H1 (cell line): ENCODE measurements at regions not wholly inside any gene's neighbourhood (a gene's known extent, or its start where the extent isn't known, plus 50 kb on each side); places are given as distances from the start of the nearest gene placed in this dataset.

Experiments used
- CTCF ChIA-PET: fragments of 300-600 bp; sonication (Branson Sonifier 250); formaldehyde crosslinking; loops from one replicate; lab custom pipeline; 2021; ENCODE audit not compliant: partially characterized antibody; lab: Charles Lee
- POLR2A ChIA-PET: fragments of 300-600 bp; sonication (Branson Sonifier 250); formaldehyde crosslinking; loops from one replicate; lab custom pipeline; 2021; ENCODE audit warnings: inconsistent platforms; ENCODE audit not compliant: partially characterized antibody; lab: Charles Lee
- DNase-seq, 2 experiments: peaks; one replicate each; pipeline versions ENCODE4 v3.0.0 to v3.0.0-alpha.2; 2010 to 2022; ENCODE audit warnings: low spot score in 2 of 2, low read depth in 1 of 2, mixed read lengths in 1 of 2
- FAIRE-seq: peaks from 2 replicates; lab custom pipeline; 2011; peaks lifted over from hg19 to GRCh38; lab: Jason Lieb, UNC
- H2AFZ ChIP-seq: 2 replicates; pipeline ENCODE4 v1.8.1; 2012; ENCODE audit warnings: low read length, inconsistent platforms
- H2AK5ac ChIP-seq: 2 replicates; pipeline ENCODE4 v1.6.1; 2013; ENCODE audit warnings: low read depth, low read length
- H2BK120ac ChIP-seq: replicated peaks from 2 replicates; pipeline ENCODE3; 2013; ENCODE audit warnings: low read depth, low read length, inconsistent platforms
- H2BK12ac ChIP-seq: 2 replicates; pipeline ENCODE4 v1.6.1; 2013; ENCODE audit warnings: low read depth, low read length
- H2BK15ac ChIP-seq: 2 replicates; pipeline ENCODE4 v1.6.1; 2013; ENCODE audit warnings: low read length
- H2BK20ac ChIP-seq: 2 replicates; pipeline ENCODE4 v1.6.1; 2013; ENCODE audit warnings: low read length
- H2BK5ac ChIP-seq: 2 replicates; pipeline ENCODE4 v1.6.1; 2013; ENCODE audit warnings: low read depth, low read length
- H3K14ac ChIP-seq: 2 replicates; pipeline ENCODE4 v1.6.1; 2013; ENCODE audit warnings: inconsistent platforms; ENCODE audit not compliant: insufficient read length
- H3K18ac ChIP-seq: 2 replicates; pipeline ENCODE4 v1.6.1; 2013; ENCODE audit warnings: low read length; ENCODE audit errors: extremely low read depth
- H3K23ac ChIP-seq: 2 replicates; pipeline ENCODE4 v1.6.1; 2013; ENCODE audit warnings: inconsistent platforms; ENCODE audit not compliant: insufficient read length
- H3K23me2 ChIP-seq: 2 replicates; pipeline ENCODE4 v1.6.1; 2013; ENCODE audit warnings: low read depth, low read length
- H3K27ac ChIP-seq: 2 replicates; pipeline ENCODE4 v1.6.1; 2011; ENCODE audit warnings: low read depth, low read length, inconsistent platforms
- H3K27me3 ChIP-seq, 4 experiments: replicated peaks in 1 of 4; 1 replicate in 1 of 4; 2 replicates in 3 of 4; pipeline versions ENCODE4 v1.6.1 to v1.8.1; 2011 to 2013; ENCODE audit warnings: low read length in 3 of 4, mild to moderate bottlenecking in 3 of 4, inconsistent platforms in 2 of 4, mixed read lengths in 2 of 4, moderate library complexity in 1 of 4; ENCODE audit not compliant: control insufficient read depth in 3 of 4, insufficient read depth in 3 of 4; ENCODE audit errors: extremely low read depth in 1 of 4
- H3K36me3 ChIP-seq, 4 experiments: 2 replicates each; pipeline versions ENCODE4 v1.6.1 to v1.8.1; 2011 to 2013; ENCODE audit warnings: mild to moderate bottlenecking in 4 of 4, low read length in 3 of 4, moderate library complexity in 2 of 4, control low read depth in 1 of 4, inconsistent platforms in 1 of 4; ENCODE audit not compliant: insufficient read depth in 4 of 4, control insufficient read depth in 2 of 4
- H3K4ac ChIP-seq: replicated peaks from 2 replicates; pipeline ENCODE3; 2013; ENCODE audit warnings: low read length, low read depth, mixed read lengths, inconsistent platforms; ENCODE audit not compliant: insufficient read length
- H3K4me1 ChIP-seq, 4 experiments: replicated peaks in 1 of 4; 1 replicate in 1 of 4; 2 replicates in 3 of 4; pipeline versions ENCODE4 v1.6.1 to v1.8.1; 2011 to 2013; ENCODE audit warnings: low read length in 3 of 4, inconsistent platforms in 2 of 4, mixed read lengths in 1 of 4; ENCODE audit not compliant: insufficient read depth in 4 of 4, control insufficient read depth in 3 of 4
- H3K4me2 ChIP-seq, 2 experiments: 2 replicates each; pipeline versions ENCODE4 v1.6.1 to v1.8.1; 2011 to 2013; ENCODE audit warnings: low read depth in 2 of 2, low read length in 2 of 2, control low read depth in 1 of 2, inconsistent platforms in 1 of 2, mild to moderate bottlenecking in 1 of 2; ENCODE audit not compliant: insufficient read depth in 1 of 2
- H3K4me3 ChIP-seq, 4 experiments: fragments of 200-600, 300-600 bp in 1 of 4; sonication (generic), shearing (Covaris generic), sonication (Bioruptor Twin) in 1 of 4; 2 replicates each; pipeline versions ENCODE4 v1.5.1 to v1.8.1; 2011 to 2016; ENCODE audit warnings: low read length in 4 of 4, low read depth in 3 of 4, control low read depth in 2 of 4, inconsistent platforms in 2 of 4, mild to moderate bottlenecking in 2 of 4, mixed read lengths in 1 of 4, moderate library complexity in 1 of 4; ENCODE audit not compliant: insufficient read depth in 2 of 4; ENCODE audit errors: extremely low read depth in 1 of 4
- H3K56ac ChIP-seq: replicated peaks from 2 replicates; pipeline ENCODE3; 2013; ENCODE audit warnings: low read depth, mild to moderate bottlenecking, mixed read lengths, low read length, inconsistent platforms; ENCODE audit not compliant: insufficient read length
- H3K79me1 ChIP-seq: 2 replicates; pipeline ENCODE4 v1.6.1; 2013; ENCODE audit warnings: low read depth, low read length, control low read depth
- H3K79me2 ChIP-seq, 2 experiments: 2 replicates each; pipeline versions ENCODE4 v1.6.1 to v1.8.1; 2012 to 2013; ENCODE audit warnings: low read length in 2 of 2, mild to moderate bottlenecking in 2 of 2, inconsistent platforms in 1 of 2; ENCODE audit not compliant: insufficient read depth in 2 of 2, control insufficient read depth in 1 of 2
- H3K9ac ChIP-seq, 4 experiments: replicated peaks in 1 of 4; 1 replicate in 1 of 4; 2 replicates in 3 of 4; pipeline versions ENCODE4 v1.6.1 to v1.8.1; 2011 to 2013; ENCODE audit warnings: low read depth in 3 of 4, low read length in 3 of 4, control low read depth in 2 of 4, mild to moderate bottlenecking in 2 of 4, moderate library complexity in 2 of 4, inconsistent platforms in 1 of 4; ENCODE audit errors: extremely low read depth in 1 of 4
- H3K9me3 ChIP-seq, 2 experiments: 2 replicates each; pipeline versions ENCODE4 v1.6.1 to v1.8.1; 2012 to 2013; ENCODE audit warnings: mild to moderate bottlenecking in 2 of 2, moderate library complexity in 2 of 2, control low read depth in 1 of 2, inconsistent platforms in 1 of 2, low read depth in 1 of 2, low read length in 1 of 2, mixed read lengths in 1 of 2; ENCODE audit not compliant: insufficient read depth in 2 of 2
- H4K20me1 ChIP-seq, 2 experiments: replicated peaks in 1 of 2; 2 replicates each; pipeline versions ENCODE3 to v1.8.1; 2011 to 2013; ENCODE audit warnings: inconsistent platforms in 2 of 2, low read length in 2 of 2, mild to moderate bottlenecking in 1 of 2; ENCODE audit not compliant: insufficient read depth in 2 of 2, control insufficient read depth in 1 of 2
- H4K5ac ChIP-seq: 2 replicates; pipeline ENCODE4 v1.6.1; 2013; ENCODE audit warnings: low read length, low read depth, mixed read lengths, inconsistent platforms; ENCODE audit not compliant: insufficient read length
- H4K8ac ChIP-seq: 2 replicates; pipeline ENCODE4 v1.8.0; 2013; ENCODE audit warnings: mild to moderate bottlenecking, moderate library complexity, low read length, inconsistent platforms; ENCODE audit not compliant: insufficient read depth; ENCODE audit errors: extremely low read depth
- H4K91ac ChIP-seq: replicated peaks from 2 replicates; pipeline ENCODE3; 2013; ENCODE audit warnings: low read length, mixed read lengths, inconsistent platforms; ENCODE audit not compliant: insufficient read length
- BCL11A ChIP-seq, 2 experiments: IDR thresholded peaks; one replicate each; pipeline ENCODE4 v1.6.1; 2011; ENCODE audit warnings: low read depth in 2 of 2, low read length in 2 of 2, mild to moderate bottlenecking in 2 of 2
- BRCA1 ChIP-seq: IDR thresholded peaks from 2 replicates; pipeline ENCODE4 v1.6.1; 2012; ENCODE audit warnings: low read depth, low read length, improper control_type of control experiment
- CHD1 ChIP-seq: IDR thresholded peaks from 2 replicates; pipeline ENCODE4 v1.6.1; 2012; ENCODE audit warnings: low read depth, low read length, improper control_type of control experiment
- RNF2 ChIP-seq: fragments of 200-900, 300-1000 bp; sonication (generic); IDR thresholded peaks from 2 replicates; pipeline ENCODE4 v1.7.1; 2016; ENCODE audit warnings: borderline replicate concordance, low read depth, mild to moderate bottlenecking, antibody characterized with exemption, low read length; ENCODE audit not compliant: poor library complexity, severe bottlenecking; ENCODE audit errors: missing control alignments
- SIN3A ChIP-seq, 2 experiments: IDR thresholded peaks in 1 of 2; conservative IDR thresholded peaks in 1 of 2; 2 replicates each; pipeline ENCODE4 v1.6.1; 2011 to 2012; ENCODE audit warnings: low read length in 2 of 2, improper control_type of control experiment in 1 of 2, low read depth in 1 of 2, mild to moderate bottlenecking in 1 of 2
- SIRT6 ChIP-seq: IDR thresholded peaks from one replicate; pipeline ENCODE4 v1.7.1; 2012; ENCODE audit warnings: low read length, inconsistent platforms
- SRF ChIP-seq: IDR thresholded peaks from 2 replicates; pipeline ENCODE4 v1.6.1; 2011; ENCODE audit warnings: mild to moderate bottlenecking, low read depth, low read length, moderate library complexity
- TEAD4 ChIP-seq: IDR thresholded peaks from 2 replicates; pipeline ENCODE4 v1.6.1; 2012; ENCODE audit warnings: low read depth, low read length, inconsistent platforms, mixed read lengths
- USF2 ChIP-seq: IDR thresholded peaks from 2 replicates; pipeline ENCODE4 v1.6.1; 2011; ENCODE audit warnings: low read length, improper control_type of control experiment
- WGBS, 2 experiments: shearing (Covaris generic) in 1 of 2; methylation state at CpG; one replicate each; pipeline versions ENCODE4 v1.1.6 to v1.1.7; 2013 to 2015; ENCODE audit warnings: low lambda C conversion rate in 2 of 2, mixed read lengths in 2 of 2, inconsistent platforms in 1 of 2, low coverage in 1 of 2, missing lambda C conversion rate in 1 of 2; ENCODE audit not compliant: insufficient replicate concordance in 2 of 2, insufficient coverage in 1 of 2, insufficient read length in 1 of 2; ENCODE audit errors: extremely low coverage in 1 of 2, missing lambda C conversion rate in 1 of 2; 5-methylcytosine and 5-hydroxymethylcytosine counted together
- TF ChIP-seq, protein P1 (sequence below): IDR thresholded peaks from 2 replicates; pipeline ENCODE4 v1.6.1; 2012; ENCODE audit warnings: inconsistent platforms

DNA sequence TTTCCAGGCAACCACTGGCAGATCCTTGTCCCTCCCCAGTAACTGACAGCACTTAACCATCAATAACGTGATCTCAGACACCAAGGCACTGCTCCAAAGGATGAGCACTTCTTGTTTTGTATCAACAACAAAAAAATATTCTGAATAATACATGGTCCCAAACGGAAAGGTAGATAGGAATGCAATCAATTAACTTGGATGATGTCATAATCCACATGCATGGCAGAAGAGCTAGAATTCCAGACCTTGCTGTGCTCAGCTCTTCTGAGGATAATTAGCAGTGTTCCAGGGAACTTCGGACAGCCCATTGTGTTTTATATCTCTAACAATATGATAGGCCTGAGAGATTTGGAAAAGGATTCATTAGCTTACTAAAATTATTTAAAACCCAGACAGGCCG, 288.4 kb upstream of the PCSK5 start:
- ChIA-PET POLR2A (no interaction called here), CTCF (interaction anchor here (1.5 to 4.0 kb wide), 4 partner anchors 8 to 263 kb away, joined by 3 to 19 read pairs (median 4); no protein-coding TSS in a partner anchor)
- no peaks in the 10 kb centered on the region for H3K36me3 ChIP-seq

More for the DNA sequence above, 288.4 kb upstream of the PCSK5 start:
- H3K9me3 ChIP-seq: no peaks in the 10 kb centered on the region
- no peak overlapping the region for H3K27ac ChIP-seq
- H4K20me1 ChIP-seq: no peaks in the 10 kb centered on the region
- DNase-seq: no peak
- no peak overlapping the region for H2AFZ ChIP-seq
- H2BK15ac ChIP-seq: no peak overlapping the region
- H3K23ac ChIP-seq: no peak overlapping the region
- H2BK5ac ChIP-seq: no peak overlapping the region
- H3K27me3 ChIP-seq: no peaks in the 10 kb centered on the region
- no peaks in the 10 kb centered on the region for H3K23me2 ChIP-seq
- no peak overlapping the region for H2BK12ac ChIP-seq
- no peak overlapping the region for H3K18ac ChIP-seq
- no peak overlapping the region for H4K5ac ChIP-seq
- WGBS, 2 experiments: 90% methylated on average over 4 of the region's 4 CpGs; no CpG with 5 or more reads in 1 of the 2 experiments
- H3K56ac ChIP-seq: no peak overlapping the region
- no peak overlapping the region for H3K4ac ChIP-seq
- no peak overlapping the region for H2AK5ac ChIP-seq
- H3K79me2 ChIP-seq: no peaks in the 10 kb centered on the region
- no peak overlapping the region for H3K4me2 ChIP-seq
- no peak for FAIRE-seq
- H4K91ac ChIP-seq: no peak overlapping the region
- no peak overlapping the region for H2BK20ac ChIP-seq
- H3K14ac ChIP-seq: no peak overlapping the region
- H4K8ac ChIP-seq: no peak overlapping the region
- TF ChIP-seq CHD1 (no peak), TEAD4 (no peak), RNF2 (no peak), SIN3A (conservative IDR thresholded peaks at IDR 0.05 in 1 of 2, IDR thresholded peaks at IDR 0.05 in 1 of 2; ENCODE audit: low read depth in 1 of 2, low read length in 2 of 2) (no peak), BCL11A (IDR thresholded peaks at IDR 0.05; ENCODE audit: low read depth in 2 of 2, low read length in 2 of 2) (no peak), BRCA1 (no peak), USF2 (no peak), SIRT6 (no peak), SRF (no peak)
- TF ChIP-seq, protein P1, sequence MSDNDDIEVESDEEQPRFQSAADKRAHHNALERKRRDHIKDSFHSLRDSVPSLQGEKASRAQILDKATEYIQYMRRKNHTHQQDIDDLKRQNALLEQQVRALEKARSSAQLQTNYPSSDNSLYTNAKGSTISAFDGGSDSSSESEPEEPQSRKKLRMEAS: no peak
- no peaks in the 10 kb centered on the region for H3K4me1 ChIP-seq
- no peak overlapping the region for H2BK120ac ChIP-seq
- no peaks in the 10 kb centered on the region for H3K79me1 ChIP-seq
- H3K9ac ChIP-seq: no peak overlapping the region
- no peak overlapping the region for H3K4me3 ChIP-seq
